ENCODE measurements at regions not wholly inside any gene's neighbourhood (a gene's known extent, or its start where the extent isn't known, plus 50 kb on each side); places are given as distances from the start of the nearest gene placed in this dataset.

DNA sequence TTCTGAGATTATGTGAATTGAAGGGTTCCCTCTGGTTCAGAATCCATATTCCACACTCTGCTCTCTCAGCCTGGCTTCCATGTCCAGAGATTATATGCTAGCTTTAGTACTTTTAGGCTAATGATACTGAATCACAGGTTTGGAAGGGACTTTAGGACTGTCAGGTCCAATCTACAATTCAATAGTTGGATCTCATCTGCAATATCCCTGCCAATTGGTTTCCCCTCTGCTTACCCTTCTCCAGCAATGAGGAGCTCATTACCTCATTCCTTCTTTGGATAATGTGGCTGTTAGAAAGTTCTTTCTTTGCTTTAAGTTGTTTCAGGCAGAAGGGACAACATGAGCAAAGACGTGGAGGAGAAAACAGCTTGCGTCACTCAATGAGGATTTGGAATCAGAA, 245.3 kb downstream of the PLPP3 start:
- H3K4me3 ChIP-seq (ENCODE audit: low read depth, low read length), result no peak overlapping the region
- peak overlapping the region; percentile 62 for H3K27ac ChIP-seq (ENCODE audit: low read depth, low read length)
- peaks cover 26% of the 10 kb centered on the region for H3K79me1 ChIP-seq (ENCODE audit: low read length)
- DNase-seq, result no peak
- WGBS (ENCODE audit: extremely low coverage, insufficient coverage, insufficient read length), result no CpG with 5 or more reads among the region's 2 CpGs
- peak overlapping the region; percentile 33 for H3K18ac ChIP-seq (ENCODE audit: low read length)
- H4K91ac ChIP-seq (ENCODE audit: low read depth, low read length), result peak overlapping the region; percentile 82
- H2BK120ac ChIP-seq (ENCODE audit: insufficient read depth, low read length, poor library complexity), result peak overlapping the region; percentile 90
- H3K14ac ChIP-seq (ENCODE audit: low read length), result peak overlapping the region; percentile 86
- no peak overlapping the region for H3K4me2 ChIP-seq (ENCODE audit: low read length)
- no peak overlapping the region for H3K23ac ChIP-seq (ENCODE audit: low read length)
- H3K27me3 ChIP-seq (ENCODE audit: insufficient read depth, low read length), result no peaks in the 10 kb centered on the region
- peak overlapping the region; percentile 59 for H2AK5ac ChIP-seq (ENCODE audit: low read length)
- peak overlapping the region; percentile 99 for H2BK12ac ChIP-seq (ENCODE audit: low read length)
- peaks cover 1% of the 10 kb centered on the region for H3K79me2 ChIP-seq (ENCODE audit: control insufficient read depth, insufficient read depth, low read length, poor library complexity)
- H2BK5ac ChIP-seq (ENCODE audit: low read depth, low read length, poor library complexity), result peak overlapping the region; percentile 72
- peak overlapping the region; percentile 22 for H3K4ac ChIP-seq (ENCODE audit: low read depth, low read length)
- H4K8ac ChIP-seq (ENCODE audit: low read depth, low read length), result peak overlapping the region; percentile 49
- H3K36me3 ChIP-seq (ENCODE audit: control insufficient read depth in 1 of 2, insufficient read depth in 2 of 2, low read length in 2 of 2), result no peaks in the 10 kb centered on the region
- no peak overlapping the region for H4K12ac ChIP-seq (ENCODE audit: low read depth, low read length)
- no peak overlapping the region for H3K9ac ChIP-seq (ENCODE audit: low read length)
- H2AFZ ChIP-seq (ENCODE audit: insufficient read depth, low read length, poor library complexity), result no peak overlapping the region
- H3K4me1 ChIP-seq (ENCODE audit: control insufficient read depth in 1 of 2, insufficient read depth in 2 of 2, low read length in 2 of 2), result peaks cover 9 to 18% of the 10 kb centered on the region in 2 experiments
- H3K9me3 ChIP-seq (ENCODE audit: insufficient read depth, low read depth, low read length), result no peaks in the 10 kb centered on the region

DNA sequence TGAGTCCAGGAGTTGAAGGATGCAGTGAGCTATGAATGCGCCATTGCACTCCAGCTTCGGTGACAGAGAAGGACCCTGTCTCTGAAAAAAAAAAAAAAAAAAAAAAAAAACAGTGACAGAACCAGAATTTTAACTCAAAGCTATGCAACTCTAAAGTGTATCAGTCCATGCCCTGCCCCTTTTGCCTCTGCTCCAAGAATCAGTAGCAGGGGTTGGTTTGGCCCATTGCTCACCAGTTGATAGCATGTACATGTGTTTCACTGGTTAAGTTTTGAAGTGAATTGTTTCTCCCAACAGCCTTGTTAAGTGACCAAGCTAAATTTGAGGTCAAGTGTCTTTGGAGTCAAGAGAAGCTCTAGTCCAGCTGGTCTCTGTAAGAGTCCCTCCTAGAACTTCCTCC, 245.9 kb downstream of the PLPP3 start:
- Histone ChIP-seq H3K27me3 (ENCODE audit: insufficient read depth, low read length) (no peaks in the 10 kb centered on the region), H3K4me3 (ENCODE audit: low read depth, low read length) (no peak overlapping the region), H4K91ac (ENCODE audit: low read depth, low read length) (peak overlapping the region; percentile 86), H4K12ac (ENCODE audit: low read depth, low read length) (no peak overlapping the region), H2AFZ (ENCODE audit: insufficient read depth, low read length, poor library complexity) (no peak overlapping the region), H3K4me1 (ENCODE audit: control insufficient read depth in 1 of 2, insufficient read depth in 2 of 2, low read length in 2 of 2) (peaks cover 9 to 20% of the 10 kb centered on the region in 2 experiments), H2BK120ac (ENCODE audit: insufficient read depth, low read length, poor library complexity) (peak overlapping the region; percentile 90), H3K23ac (ENCODE audit: low read length) (no peak overlapping the region), H3K4me2 (ENCODE audit: low read length) (no peak overlapping the region), H2BK5ac (ENCODE audit: low read depth, low read length, poor library complexity) (peak overlapping the region; percentile 72), H3K18ac (ENCODE audit: low read length) (peak overlapping the region; percentile 33), H3K9me3 (ENCODE audit: insufficient read depth, low read depth, low read length) (no peaks in the 10 kb centered on the region), H2AK5ac (ENCODE audit: low read length) (peak overlapping the region; percentile 79), H3K27ac (ENCODE audit: low read depth, low read length) (peak overlapping the region; percentile 62), H2BK12ac (ENCODE audit: low read length) (peak overlapping the region; percentile 99), H4K8ac (ENCODE audit: low read depth, low read length) (peak overlapping the region; percentile 67), H3K14ac (ENCODE audit: low read length) (peak overlapping the region; percentile 86), H3K79me2 (ENCODE audit: control insufficient read depth, insufficient read depth, low read length, poor library complexity) (peaks cover 1% of the 10 kb centered on the region), H3K4ac (ENCODE audit: low read depth, low read length) (peak overlapping the region; percentile 44), H3K9ac (ENCODE audit: low read length) (no peak overlapping the region), H3K79me1 (ENCODE audit: low read length) (peaks cover 27% of the 10 kb centered on the region), H3K36me3 (ENCODE audit: control insufficient read depth in 1 of 2, insufficient read depth in 2 of 2, low read length in 2 of 2) (no peaks in the 10 kb centered on the region)
- WGBS (ENCODE audit: extremely low coverage, insufficient coverage, insufficient read length), result no CpG with 5 or more reads among the region's 2 CpGs
- DNase-seq, result no peak

DNA sequence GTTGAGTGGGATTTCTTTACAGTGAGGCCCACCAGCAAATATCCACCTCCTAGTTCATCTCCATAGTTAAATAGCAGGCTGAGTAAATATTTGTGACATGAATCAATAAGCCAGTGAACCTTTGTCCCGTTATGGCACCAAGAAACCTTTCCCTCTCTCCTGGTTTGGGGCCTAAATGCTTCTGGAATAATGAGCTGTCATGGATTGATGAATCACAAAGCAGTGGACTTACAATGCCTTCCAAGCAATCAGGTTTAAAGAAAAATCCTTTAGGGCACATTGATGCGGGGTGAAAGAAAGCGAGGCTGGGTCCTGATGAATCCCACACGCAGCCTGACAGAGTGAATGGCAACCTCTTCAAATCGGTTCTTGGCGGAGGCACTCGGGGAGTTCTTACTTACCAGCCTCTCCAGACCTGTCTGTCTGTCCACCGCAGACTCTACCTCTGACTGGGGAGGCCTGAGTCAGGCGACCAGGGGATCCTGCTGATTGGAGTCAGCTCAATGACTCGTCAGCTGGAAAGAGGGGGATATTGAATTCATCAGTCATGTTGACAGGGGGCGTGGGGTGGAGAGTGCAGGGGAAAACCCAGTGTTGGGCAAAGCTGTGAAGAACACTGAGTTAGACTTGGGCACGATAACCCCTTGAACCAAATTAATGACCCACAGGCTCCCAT, 247.3 kb downstream of the PLPP3 start:
- Histone ChIP-seq H3K36me3 (ENCODE audit: control insufficient read depth in 1 of 2, insufficient read depth in 2 of 2, low read length in 2 of 2) (peaks cover 0 to 2% of the 10 kb centered on the region in 2 experiments), H3K79me2 (ENCODE audit: control insufficient read depth, insufficient read depth, low read length, poor library complexity) (peaks cover 1% of the 10 kb centered on the region), H3K4me3 (ENCODE audit: low read depth, low read length) (no peak overlapping the region), H3K27ac (ENCODE audit: low read depth, low read length) (peak overlapping the region; percentile 95), H2BK5ac (ENCODE audit: low read depth, low read length, poor library complexity) (no peak overlapping the region), H3K18ac (ENCODE audit: low read length) (no peak overlapping the region), H2AFZ (ENCODE audit: insufficient read depth, low read length, poor library complexity) (no peak overlapping the region), H2BK120ac (ENCODE audit: insufficient read depth, low read length, poor library complexity) (no peak overlapping the region), H4K12ac (ENCODE audit: low read depth, low read length) (no peak overlapping the region), H3K4ac (ENCODE audit: low read depth, low read length) (no peak overlapping the region), H3K79me1 (ENCODE audit: low read length) (peaks cover 28% of the 10 kb centered on the region), H2BK12ac (ENCODE audit: low read length) (no peak overlapping the region), H3K14ac (ENCODE audit: low read length) (no peak overlapping the region), H3K23ac (ENCODE audit: low read length) (no peak overlapping the region), H4K8ac (ENCODE audit: low read depth, low read length) (no peak overlapping the region), H3K9me3 (ENCODE audit: insufficient read depth, low read depth, low read length) (peaks cover 2% of the 10 kb centered on the region), H3K27me3 (ENCODE audit: insufficient read depth, low read length) (no peaks in the 10 kb centered on the region), H3K4me2 (ENCODE audit: low read length) (no peak overlapping the region), H3K4me1 (ENCODE audit: control insufficient read depth in 1 of 2, insufficient read depth in 2 of 2, low read length in 2 of 2) (peaks cover 9 to 20% of the 10 kb centered on the region in 2 experiments), H3K9ac (ENCODE audit: low read length) (no peak overlapping the region), H4K91ac (ENCODE audit: low read depth, low read length) (peak overlapping the region; percentile 15), H2AK5ac (ENCODE audit: low read length) (no peak overlapping the region)
- no CpG with 5 or more reads among the region's 12 CpGs for WGBS (ENCODE audit: extremely low coverage, insufficient coverage, insufficient read length)
- no peak for DNase-seq

DNA sequence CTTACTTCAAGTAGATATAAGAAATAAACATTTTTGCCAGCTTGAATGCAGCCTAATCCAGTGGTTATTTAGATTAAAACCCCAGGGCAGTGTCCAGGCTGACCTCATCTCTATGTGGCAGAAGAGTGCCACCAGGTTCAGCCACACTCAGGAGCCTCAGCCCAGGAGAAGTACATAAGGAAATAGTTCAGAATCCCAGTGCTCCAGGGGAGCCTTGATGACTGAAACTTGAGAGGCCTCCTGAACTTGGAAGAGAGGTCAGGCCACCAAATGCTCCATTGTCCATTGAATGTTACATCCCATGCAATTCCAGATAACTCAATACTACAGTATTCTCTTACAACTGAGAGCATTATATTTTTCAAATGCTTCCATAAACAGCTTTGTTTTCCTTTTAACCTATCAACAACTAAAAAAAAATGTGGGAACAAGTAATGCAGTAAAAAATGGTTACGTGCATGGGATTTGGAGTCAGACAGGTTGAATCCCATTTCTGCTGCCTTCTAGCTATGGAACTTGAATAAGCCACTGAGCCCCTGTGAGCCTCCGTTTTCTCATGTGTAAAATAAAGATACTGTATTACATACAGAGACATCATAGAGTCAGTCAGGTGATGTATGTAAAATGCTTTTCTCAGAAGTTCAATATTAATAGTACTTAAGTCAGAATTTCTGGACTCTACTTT, 248.0 kb downstream of the PLPP3 start:
- Histone ChIP-seq H3K79me1 (ENCODE audit: low read length) (peaks cover 28% of the 10 kb centered on the region), H4K12ac (ENCODE audit: low read depth, low read length) (no peak overlapping the region), H2AFZ (ENCODE audit: insufficient read depth, low read length, poor library complexity) (peak overlapping the region; percentile 35), H3K27ac (ENCODE audit: low read depth, low read length) (peak overlapping the region; percentile 95), H3K4me1 (ENCODE audit: control insufficient read depth in 1 of 2, insufficient read depth in 2 of 2, low read length in 2 of 2) (peaks cover 9 to 20% of the 10 kb centered on the region in 2 experiments), H2BK5ac (ENCODE audit: low read depth, low read length, poor library complexity) (peak overlapping the region; percentile 95), H3K4me3 (ENCODE audit: low read depth, low read length) (no peak overlapping the region), H2BK120ac (ENCODE audit: insufficient read depth, low read length, poor library complexity) (peak overlapping the region; percentile 96), H3K4ac (ENCODE audit: low read depth, low read length) (peak overlapping the region; percentile 83), H3K18ac (ENCODE audit: low read length) (peak overlapping the region; percentile 69), H4K91ac (ENCODE audit: low read depth, low read length) (peak overlapping the region; percentile 97), H2BK12ac (ENCODE audit: low read length) (peak overlapping the region; percentile 99), H3K4me2 (ENCODE audit: low read length) (no peak overlapping the region), H4K8ac (ENCODE audit: low read depth, low read length) (peak overlapping the region; percentile 73), H3K27me3 (ENCODE audit: insufficient read depth, low read length) (no peaks in the 10 kb centered on the region), H3K9me3 (ENCODE audit: insufficient read depth, low read depth, low read length) (peaks cover 2% of the 10 kb centered on the region), H3K14ac (ENCODE audit: low read length) (peak overlapping the region; percentile 94), H2AK5ac (ENCODE audit: low read length) (peak overlapping the region; percentile 86), H3K23ac (ENCODE audit: low read length) (no peak overlapping the region), H3K36me3 (ENCODE audit: control insufficient read depth in 1 of 2, insufficient read depth in 2 of 2, low read length in 2 of 2) (peaks cover 0 to 2% of the 10 kb centered on the region in 2 experiments), H3K9ac (ENCODE audit: low read length) (no peak overlapping the region), H3K79me2 (ENCODE audit: control insufficient read depth, insufficient read depth, low read length, poor library complexity) (peaks cover 1% of the 10 kb centered on the region)
- DNase-seq, result no peak
- no CpG with 5 or more reads among the region's 2 CpGs for WGBS (ENCODE audit: extremely low coverage, insufficient coverage, insufficient read length)

Data from trophoblast cell (in vitro differentiated cells and primary cell).